SK-N-MC (cell line): ENCODE measurements at regions not wholly inside any gene's neighbourhood (a gene's known extent, or its start where the extent isn't known, plus 50 kb on each side); places are given as distances from the start of the nearest gene placed in this dataset.

Experiments used
- DNase-seq: peaks from one replicate; pipeline ENCODE4 v3.0.0-alpha.2; 2011; ENCODE audit warnings: low read depth, low spot score
- H3K27ac ChIP-seq: fragments of 200-600 bp; sonication (generic); 2 replicates; pipeline ENCODE4 v1.5.1; 2016; ENCODE audit warnings: mixed run types
- H3K36me3 ChIP-seq: fragments of 200-600 bp; sonication (generic); 2 replicates; pipeline ENCODE4 v1.6.1; 2017; ENCODE audit warnings: antibody characterized with exemption, low read length, mixed read lengths; ENCODE audit not compliant: insufficient read depth
- H3K4me3 ChIP-seq: fragments of 200-600 bp; sonication (generic); 2 replicates; pipeline ENCODE4 v1.5.1; 2016
- H3K9ac ChIP-seq: fragments of 200-600 bp; sonication (generic); 2 replicates; pipeline ENCODE4 v1.8.0; 2017; ENCODE audit warnings: mixed run types, mixed read lengths; ENCODE audit not compliant: insufficient read length
- H3K9me3 ChIP-seq: fragments of 200-600 bp; sonication (generic); 2 replicates; pipeline ENCODE4 v1.6.1; 2017; ENCODE audit warnings: low read depth, mild to moderate bottlenecking, antibody characterized with exemption, low read length, moderate library complexity, mixed read lengths
- EZH2 ChIP-seq: fragments of 200-600 bp; sonication (generic); IDR thresholded peaks from one replicate; pipeline ENCODE4 v1.6.1; 2017; ENCODE audit warnings: antibody characterized with exemption
- FOXP2 ChIP-seq: optimal IDR thresholded peaks from 2 replicates; pipeline ENCODE3; 2011; ENCODE audit warnings: mild to moderate bottlenecking, moderate library complexity; ENCODE audit not compliant: insufficient read depth; ENCODE audit errors: extremely low read length, control extremely low read depth
- POLR2AphosphoS5 ChIP-seq: IDR thresholded peaks from 2 replicates; pipeline ENCODE4 v1.6.1; 2012; ENCODE audit warnings: mild to moderate bottlenecking, low read depth, low read length, borderline replicate concordance

DNA sequence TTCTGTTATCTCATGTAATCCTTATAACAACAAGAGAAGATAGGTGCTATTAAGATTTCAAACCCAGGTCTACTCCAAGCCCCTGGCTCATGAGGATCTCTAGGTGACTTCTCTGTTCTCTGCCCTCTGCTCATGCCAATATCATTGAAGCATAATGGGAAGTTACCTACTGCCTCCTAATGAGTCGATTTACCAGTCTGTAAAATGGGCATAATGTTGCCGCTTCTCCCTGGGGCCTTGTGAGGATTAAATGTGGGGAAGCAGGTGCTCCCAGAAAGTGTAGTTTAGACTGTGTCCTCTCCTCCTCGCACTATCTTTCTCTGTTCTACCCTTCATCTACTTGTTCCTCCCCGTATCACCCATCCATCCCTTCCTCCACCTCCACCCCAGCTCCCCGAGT, 169.2 kb upstream of the LHX5 start:
- H3K27ac ChIP-seq = no peak overlapping the region
- H3K4me3 ChIP-seq = no peak overlapping the region
- no peaks in the 10 kb centered on the region for H3K9me3 ChIP-seq
- no peaks in the 10 kb centered on the region for H3K36me3 ChIP-seq
- H3K9ac ChIP-seq = no peak overlapping the region
- TF ChIP-seq FOXP2 = no peak
- no peak for TF ChIP-seq EZH2
- TF ChIP-seq POLR2AphosphoS5 = no peak
- DNase-seq = no peak

DNA sequence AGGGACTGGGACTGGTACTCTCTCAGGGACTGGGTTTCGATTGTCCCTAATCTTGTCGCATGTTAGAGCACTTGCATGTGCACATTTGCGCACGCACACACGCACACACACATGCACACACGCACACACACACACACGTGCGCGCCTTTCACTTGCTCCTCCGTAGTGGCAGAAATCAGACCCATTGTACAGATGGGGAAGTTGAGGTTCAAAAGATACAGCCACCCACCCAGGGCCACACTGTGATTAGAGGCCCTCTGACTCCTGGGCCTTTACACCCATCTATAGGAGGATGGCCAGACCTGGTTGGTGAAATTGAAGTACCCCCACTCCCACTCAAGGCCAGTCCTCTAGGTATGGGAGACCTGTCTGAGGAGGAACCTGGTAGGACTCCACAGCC, 167.8 kb upstream of the LHX5 start:
- Histone ChIP-seq H3K9ac (no peak overlapping the region), H3K36me3 (no peaks in the 10 kb centered on the region), H3K27ac (no peak overlapping the region), H3K9me3 (no peaks in the 10 kb centered on the region), H3K4me3 (no peak overlapping the region)
- no peak for DNase-seq
- TF ChIP-seq EZH2 (no peak), FOXP2 (no peak), POLR2AphosphoS5 (no peak)

DNA sequence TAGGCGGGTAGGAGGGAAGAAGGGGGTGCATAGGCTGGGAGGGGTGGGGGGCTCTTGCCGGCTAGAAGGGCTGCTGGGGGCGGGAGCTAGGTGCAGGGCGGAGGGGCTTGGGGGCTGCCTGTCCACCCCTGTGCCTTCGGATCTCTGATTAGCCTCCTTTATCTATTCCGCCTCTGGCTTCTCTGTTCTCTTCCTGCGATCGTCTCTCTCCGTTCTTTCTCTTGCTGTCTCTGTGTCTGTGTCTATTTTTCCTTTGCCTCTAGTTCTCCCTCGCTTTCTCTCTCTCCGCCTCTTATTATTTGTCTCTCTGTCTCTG, 166.7 kb upstream of the LHX5 start:
- H3K4me3 ChIP-seq = no peak overlapping the region

DNA sequence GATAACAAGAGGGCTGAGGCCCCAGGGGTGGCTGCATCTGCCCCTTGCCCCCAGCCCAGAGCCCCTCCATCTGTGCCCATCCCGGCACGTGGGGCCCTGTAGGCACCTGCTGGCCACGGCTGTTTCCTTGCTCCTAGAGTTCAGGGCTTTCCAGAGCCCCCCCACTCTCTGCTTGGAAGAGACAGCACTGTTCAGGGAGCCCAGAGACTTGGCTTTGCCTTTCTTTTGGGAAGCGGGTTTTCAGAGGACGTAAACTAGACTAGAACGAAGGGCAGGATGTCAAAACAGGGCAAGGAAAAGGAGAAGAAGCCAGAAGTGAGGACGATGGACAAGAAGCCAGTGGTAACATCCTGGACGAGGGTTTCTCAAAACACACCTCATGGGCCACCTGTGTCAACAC, 163.3 kb upstream of the LHX5 start:
- Histone ChIP-seq H3K9ac (no peak overlapping the region), H3K4me3 (no peak overlapping the region), H3K36me3 (no peaks in the 10 kb centered on the region), H3K27ac (no peak overlapping the region), H3K9me3 (no peaks in the 10 kb centered on the region)
- no peak for DNase-seq
- TF ChIP-seq FOXP2 = no peak
- no peak for TF ChIP-seq POLR2AphosphoS5
- TF ChIP-seq EZH2 = no peak

More for the DNA sequence above, 166.7 kb upstream of the LHX5 start:
- H3K9ac ChIP-seq = no peak overlapping the region
- DNase-seq = no peak
- H3K36me3 ChIP-seq = no peaks in the 10 kb centered on the region
- TF ChIP-seq POLR2AphosphoS5 (no peak), FOXP2 (no peak), EZH2 (no peak)
- no peaks in the 10 kb centered on the region for H3K9me3 ChIP-seq
- no peak overlapping the region for H3K27ac ChIP-seq

DNA sequence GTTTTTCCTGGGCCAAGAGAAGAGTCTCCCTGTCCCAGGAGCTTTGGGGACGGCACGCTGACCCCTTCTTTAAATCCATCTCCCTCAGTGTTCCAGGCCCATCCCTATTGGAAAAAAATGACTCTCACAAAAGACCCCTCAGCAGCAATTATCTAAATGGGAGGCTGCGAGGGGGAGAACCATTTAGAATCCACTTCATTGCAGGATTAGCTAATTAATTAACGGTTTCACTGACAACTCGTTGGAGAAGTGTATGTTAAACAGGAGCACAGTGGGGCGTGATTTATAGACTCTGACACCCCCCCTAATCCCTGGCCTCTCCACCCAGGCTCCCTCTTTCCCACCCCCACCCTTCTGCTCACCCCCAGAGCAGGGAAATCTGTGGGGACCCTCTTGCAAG, 162.8 kb upstream of the LHX5 start:
- no peaks in the 10 kb centered on the region for H3K36me3 ChIP-seq
- DNase-seq = no peak
- no peak overlapping the region for H3K27ac ChIP-seq

DNA sequence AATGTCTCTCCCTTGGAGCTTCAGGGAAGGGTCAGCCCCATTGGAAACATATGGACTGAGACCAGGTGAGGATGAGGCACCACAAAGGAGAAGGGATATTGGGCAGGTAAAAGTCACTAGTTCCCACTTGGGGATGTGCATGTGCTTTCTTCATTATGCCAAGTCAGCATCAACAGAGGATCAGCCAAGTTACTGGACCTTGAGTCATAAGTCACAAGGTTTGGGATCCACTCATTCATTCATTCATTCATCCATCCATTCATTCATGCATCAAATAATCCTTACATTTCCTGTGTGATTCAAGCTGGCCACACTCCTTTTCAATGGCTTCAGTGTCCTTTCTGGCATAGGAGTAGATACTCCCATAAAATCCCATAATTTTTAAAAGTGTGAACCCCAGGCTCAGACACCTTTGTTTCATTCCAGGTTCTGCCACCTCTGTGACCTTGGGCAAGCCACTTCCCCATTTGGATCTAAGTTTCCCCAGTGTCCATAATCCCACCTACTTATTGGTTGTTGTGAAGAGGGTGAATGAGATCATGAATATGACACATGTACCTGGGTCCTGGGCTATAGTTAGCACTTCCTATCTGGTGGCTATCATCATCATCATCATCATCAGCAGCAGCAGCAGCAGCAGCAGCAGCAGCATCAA, 162.1 kb upstream of the LHX5 start:
- Histone ChIP-seq H3K27ac (no peak overlapping the region), H3K9me3 (no peaks in the 10 kb centered on the region), H3K36me3 (no peaks in the 10 kb centered on the region), H3K4me3 (no peak overlapping the region), H3K9ac (no peak overlapping the region)
- DNase-seq = no peak
- TF ChIP-seq EZH2 (no peak), POLR2AphosphoS5 (no peak), FOXP2 (no peak)

More for the DNA sequence above, 162.8 kb upstream of the LHX5 start:
- Histone ChIP-seq H3K4me3 (no peak overlapping the region), H3K9ac (no peak overlapping the region), H3K9me3 (no peaks in the 10 kb centered on the region)
- no peak for TF ChIP-seq POLR2AphosphoS5
- TF ChIP-seq EZH2 = no peak
- no peak for TF ChIP-seq FOXP2

DNA sequence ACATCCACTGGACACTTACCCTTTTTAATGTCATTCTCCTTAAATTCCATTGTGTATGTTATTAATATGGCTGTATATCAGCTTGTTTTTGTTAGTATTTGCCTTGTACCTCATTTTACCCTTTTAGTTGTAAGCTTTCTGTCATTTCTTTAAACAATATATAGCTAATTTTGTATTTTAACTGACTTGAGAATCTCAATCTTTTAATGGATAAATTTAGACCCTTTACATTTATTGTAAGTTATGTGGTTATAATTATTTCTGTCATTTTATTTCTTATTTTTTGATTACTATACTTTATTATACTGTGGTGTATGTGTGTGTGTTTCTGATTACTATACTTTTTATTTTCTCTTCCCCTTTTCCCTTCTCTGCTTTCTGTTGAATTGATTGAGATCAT, 159.0 kb upstream of the LHX5 start:
- Histone ChIP-seq H3K9ac (no peak overlapping the region), H3K36me3 (no peaks in the 10 kb centered on the region), H3K4me3 (no peak overlapping the region), H3K27ac (no peak overlapping the region), H3K9me3 (no peaks in the 10 kb centered on the region)
- DNase-seq = no peak
- TF ChIP-seq POLR2AphosphoS5 (no peak), FOXP2 (no peak), EZH2 (no peak)

DNA sequence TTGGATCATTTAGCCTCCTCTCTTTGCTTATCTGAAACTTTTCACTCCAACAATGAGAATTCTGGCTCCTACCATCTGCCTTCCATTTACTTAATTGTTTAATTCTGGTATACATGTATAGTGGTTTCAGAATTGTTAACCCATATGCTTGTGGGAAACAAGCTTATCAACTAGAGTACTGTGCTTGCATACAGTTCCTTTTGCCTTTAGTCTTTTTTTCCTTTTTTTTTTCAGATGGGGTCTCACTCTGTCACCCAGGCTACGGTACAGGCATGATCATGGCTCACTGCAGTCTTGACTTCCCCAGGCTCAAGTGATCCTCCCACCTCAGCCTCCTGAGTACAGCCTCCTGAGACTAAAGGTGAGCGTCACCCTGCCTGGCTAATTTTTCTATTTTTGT, 153.8 kb upstream of the LHX5 start:
- Histone ChIP-seq H3K36me3 (no peaks in the 10 kb centered on the region), H3K4me3 (no peak overlapping the region), H3K9me3 (no peaks in the 10 kb centered on the region), H3K27ac (no peak overlapping the region), H3K9ac (no peak overlapping the region)
- no peak for DNase-seq
- no peak for TF ChIP-seq POLR2AphosphoS5
- TF ChIP-seq FOXP2 = no peak
- TF ChIP-seq EZH2 = no peak

DNA sequence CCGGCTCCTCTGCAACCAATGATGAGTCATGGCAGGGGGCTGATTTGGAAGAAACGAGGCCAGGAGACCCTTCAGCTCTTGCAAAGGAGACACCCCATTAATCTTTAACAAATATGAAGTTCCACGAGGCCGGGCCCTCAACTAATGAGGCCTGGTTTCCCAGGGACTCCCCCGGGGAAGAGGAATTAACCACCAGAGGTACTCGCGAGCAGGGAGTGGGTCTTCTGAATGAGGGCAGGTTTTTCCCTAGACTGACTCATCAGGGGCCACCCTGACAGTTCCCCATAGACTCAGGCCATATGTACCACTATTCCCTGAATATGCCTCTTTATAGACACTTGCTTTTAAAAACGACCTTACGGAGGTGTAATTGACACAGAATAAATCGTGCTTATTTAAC, 150.7 kb upstream of the LHX5 start:
- H3K36me3 ChIP-seq = no peaks in the 10 kb centered on the region
- no peak for DNase-seq
- H3K9ac ChIP-seq = no peak overlapping the region
- no peak overlapping the region for H3K27ac ChIP-seq
- no peaks in the 10 kb centered on the region for H3K9me3 ChIP-seq
- no peak for TF ChIP-seq POLR2AphosphoS5
- no peak for TF ChIP-seq EZH2
- no peak for TF ChIP-seq FOXP2
- no peak overlapping the region for H3K4me3 ChIP-seq

DNA sequence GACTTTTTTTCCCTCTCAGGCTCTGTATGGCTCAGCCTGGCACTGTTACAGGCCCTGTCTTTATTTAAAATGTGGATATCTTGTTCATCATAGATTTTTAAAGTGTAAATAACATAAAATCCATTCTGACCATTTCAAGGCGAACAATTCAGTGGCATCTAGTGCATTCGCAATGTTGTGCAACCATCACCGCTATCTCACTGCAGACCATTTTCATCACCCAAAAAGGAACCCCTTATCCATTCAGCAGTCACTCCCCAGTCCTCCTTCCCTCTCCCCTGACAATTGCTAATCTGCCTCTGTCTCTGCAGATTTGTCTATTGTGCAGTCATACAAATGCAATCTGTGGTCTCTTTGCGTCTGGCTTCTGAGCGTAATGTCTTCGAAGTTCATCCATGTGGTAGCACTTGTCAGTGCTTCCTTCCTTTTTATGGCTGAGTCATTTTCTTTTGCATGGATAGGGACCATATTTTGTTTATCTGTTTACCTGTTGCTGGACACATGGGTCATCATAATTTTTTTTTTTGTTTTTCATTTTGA, 148.8 kb upstream of the LHX5 start:
- TF ChIP-seq EZH2 = no peak
- TF ChIP-seq FOXP2 = no peak
- TF ChIP-seq POLR2AphosphoS5 = no peak
- Histone ChIP-seq H3K9ac (no peak overlapping the region), H3K36me3 (no peaks in the 10 kb centered on the region), H3K4me3 (no peak overlapping the region), H3K27ac (no peak overlapping the region), H3K9me3 (no peaks in the 10 kb centered on the region)
- DNase-seq = no peak
